Mesothelial cell of epicardium (in vitro differentiated cells): ENCODE measurements at regions not wholly inside any gene's neighbourhood (a gene's known extent, or its start where the extent isn't known, plus 50 kb on each side); places are given as distances from the start of the nearest gene placed in this dataset.

ENCODE experiments used
- DNase-seq, 2 experiments: peaks; one replicate each; pipeline ENCODE4 v3.0.0; 2021; ENCODE audit warnings: low spot score in 2 of 2; ENCODE audit not compliant: unreplicated experiment in 2 of 2
- H3K27ac Mint-ChIP-seq: 2 replicates; pipeline ENCODE4 v1.8.0; 2021; ENCODE audit warnings: mixed read lengths
- H3K27me3 Mint-ChIP-seq: 2 replicates; pipeline ENCODE4 v1.8.0; 2021; ENCODE audit warnings: low read depth, mixed read lengths
- H3K36me3 Mint-ChIP-seq: 2 replicates; pipeline ENCODE4 v1.8.0; 2021; ENCODE audit warnings: mixed read lengths
- H3K4me1 Mint-ChIP-seq: 2 replicates; pipeline ENCODE4 v1.8.0; 2021; ENCODE audit warnings: mixed read lengths
- H3K4me3 Mint-ChIP-seq: 2 replicates; pipeline ENCODE4 v1.8.0; 2021; ENCODE audit warnings: mild to moderate bottlenecking, moderate library complexity, mixed read lengths
- H3K9me3 Mint-ChIP-seq: 2 replicates; pipeline ENCODE4 v1.8.0; 2021; ENCODE audit warnings: mixed read lengths
- CTCF ChIP-seq: fragments of 200-600 bp; sonication (generic); IDR thresholded peaks from one replicate; pipeline ENCODE4 v1.5.0; 2021; ENCODE audit warnings: antibody characterized with exemption; ENCODE audit not compliant: unreplicated experiment

DNA sequence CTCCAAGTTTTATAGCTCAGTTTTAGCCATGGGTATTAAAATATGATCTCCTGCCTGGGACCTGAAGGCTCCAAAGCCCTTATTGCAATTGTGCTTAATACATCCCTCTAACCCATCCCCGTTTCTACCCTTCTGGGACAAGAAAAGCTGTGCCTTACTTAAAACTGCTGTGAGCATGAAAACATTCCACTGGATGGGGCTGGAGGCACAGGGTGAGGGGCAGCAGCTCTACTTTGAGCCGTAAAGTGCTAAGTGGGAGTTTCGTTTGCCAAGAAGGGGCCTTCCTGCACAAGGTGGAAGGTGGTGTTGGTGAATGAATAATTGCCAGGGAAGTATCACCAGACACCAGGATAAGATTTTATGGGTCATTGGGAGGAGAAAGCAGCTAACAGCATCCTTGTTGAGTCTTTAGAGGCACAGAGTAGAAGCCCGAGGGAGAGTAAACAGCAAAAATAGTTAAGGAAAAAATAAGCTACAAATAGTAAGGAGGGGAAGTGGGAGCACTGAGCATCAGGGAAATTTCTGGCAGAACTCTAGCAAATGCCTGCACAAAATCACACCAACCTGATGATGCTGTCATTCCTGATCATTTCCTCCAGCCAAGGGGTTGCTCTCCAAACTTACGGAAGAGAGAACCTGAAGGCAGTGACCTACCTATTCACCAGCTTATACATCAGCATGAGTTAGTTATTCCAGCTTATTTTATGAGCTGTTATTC is 218.4 kb downstream of the MREG start:
- Mint-ChIP-seq H3K9me3 (no peaks in the 10 kb centered on the region), H3K4me3 (no peak overlapping the region), H3K4me1 (peaks cover 30% of the 10 kb centered on the region), H3K27me3 (no peaks in the 10 kb centered on the region), H3K36me3 (no peaks in the 10 kb centered on the region), H3K27ac (peak overlapping the region; percentile 41)
- DNase-seq = no peak
- TF ChIP-seq CTCF = no peak

DNA sequence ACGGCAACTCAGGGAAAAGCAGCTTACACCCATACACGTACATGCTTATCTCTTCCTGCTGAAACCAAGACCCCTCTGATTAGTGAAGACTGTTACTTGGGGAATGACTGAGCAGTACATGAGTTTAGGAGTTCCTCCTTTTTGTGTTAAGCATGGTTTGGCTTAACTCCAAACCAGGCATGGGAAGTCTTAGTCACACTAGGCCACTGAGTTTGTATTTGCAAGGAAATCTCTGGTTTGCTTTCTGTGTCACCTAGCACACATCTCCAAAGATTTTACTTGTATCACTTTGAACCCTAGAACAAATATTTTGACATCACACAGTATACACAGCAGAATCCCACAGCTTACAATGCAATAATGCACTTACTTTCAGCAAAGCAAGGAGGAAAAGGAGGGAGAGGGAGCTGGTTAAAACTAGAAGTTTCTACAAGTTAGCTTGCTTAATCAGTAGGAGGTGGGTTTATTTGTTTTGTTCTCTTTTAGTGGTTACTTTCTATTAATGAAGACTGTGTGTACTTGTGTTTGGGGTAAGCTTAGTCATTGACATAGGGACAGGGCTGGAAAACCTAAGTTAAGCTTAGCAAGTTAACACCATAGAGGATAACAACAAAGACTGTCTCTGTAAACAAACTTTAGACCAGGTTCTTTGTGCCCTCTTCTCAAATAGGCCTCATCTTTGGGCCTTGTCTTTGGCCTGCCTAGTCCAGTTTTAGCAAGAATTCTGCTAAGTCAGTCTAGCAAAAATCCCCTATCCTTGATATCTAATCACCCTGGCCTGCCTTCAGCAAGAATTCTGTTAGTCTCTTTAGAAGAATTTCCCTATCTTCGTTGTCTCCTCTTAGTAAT is 219.4 kb downstream of the MREG start:
- no peak overlapping the region for H3K4me3 Mint-ChIP-seq
- H3K9me3 Mint-ChIP-seq = no peaks in the 10 kb centered on the region
- no peaks in the 10 kb centered on the region for H3K27me3 Mint-ChIP-seq
- TF ChIP-seq CTCF = no peak
- DNase-seq = no peak
- H3K27ac Mint-ChIP-seq = peak overlapping the region; percentile 75
- H3K36me3 Mint-ChIP-seq = no peaks in the 10 kb centered on the region
- H3K4me1 Mint-ChIP-seq = peaks cover 30% of the 10 kb centered on the region

DNA sequence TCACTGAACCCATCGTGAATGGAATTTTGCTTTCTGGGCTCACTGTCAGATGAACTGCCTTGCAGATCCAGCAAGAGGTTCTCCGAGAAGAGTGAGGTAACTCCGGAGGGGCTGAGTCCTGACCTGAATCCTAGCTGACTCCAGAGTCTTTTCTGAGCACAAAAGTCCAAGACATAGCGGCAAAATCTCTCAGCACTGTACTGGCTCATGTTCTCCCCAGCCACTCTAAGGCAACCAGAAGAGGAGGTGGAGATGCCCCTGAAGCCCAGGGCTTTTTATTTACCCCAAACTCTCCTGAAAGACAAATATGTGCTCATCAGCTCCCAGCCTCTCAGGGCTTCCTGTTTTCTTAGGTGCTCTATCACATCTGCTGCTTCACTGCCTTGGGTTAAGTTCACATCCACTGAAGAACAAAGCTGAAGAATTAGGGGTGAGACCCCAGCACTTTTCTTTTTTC is 221.8 kb downstream of the MREG start:
- no peak overlapping the region for H3K4me3 Mint-ChIP-seq
- H3K27ac Mint-ChIP-seq = peak overlapping the region; percentile 11
- no peak for TF ChIP-seq CTCF
- H3K9me3 Mint-ChIP-seq = no peaks in the 10 kb centered on the region
- H3K4me1 Mint-ChIP-seq = peaks cover 30% of the 10 kb centered on the region
- H3K36me3 Mint-ChIP-seq = no peaks in the 10 kb centered on the region
- no peaks in the 10 kb centered on the region for H3K27me3 Mint-ChIP-seq
- DNase-seq = no peak

GRCh38 chr2:215790523-215791421 is 222.6 kb downstream of the MREG start:
- Mint-ChIP-seq H3K27ac (peak overlapping the region; percentile 64), H3K27me3 (no peaks in the 10 kb centered on the region), H3K36me3 (no peaks in the 10 kb centered on the region), H3K4me1 (peaks cover 24% of the 10 kb centered on the region), H3K9me3 (no peaks in the 10 kb centered on the region), H3K4me3 (no peak overlapping the region)
- no peak for TF ChIP-seq CTCF
- no peak for DNase-seq

DNA sequence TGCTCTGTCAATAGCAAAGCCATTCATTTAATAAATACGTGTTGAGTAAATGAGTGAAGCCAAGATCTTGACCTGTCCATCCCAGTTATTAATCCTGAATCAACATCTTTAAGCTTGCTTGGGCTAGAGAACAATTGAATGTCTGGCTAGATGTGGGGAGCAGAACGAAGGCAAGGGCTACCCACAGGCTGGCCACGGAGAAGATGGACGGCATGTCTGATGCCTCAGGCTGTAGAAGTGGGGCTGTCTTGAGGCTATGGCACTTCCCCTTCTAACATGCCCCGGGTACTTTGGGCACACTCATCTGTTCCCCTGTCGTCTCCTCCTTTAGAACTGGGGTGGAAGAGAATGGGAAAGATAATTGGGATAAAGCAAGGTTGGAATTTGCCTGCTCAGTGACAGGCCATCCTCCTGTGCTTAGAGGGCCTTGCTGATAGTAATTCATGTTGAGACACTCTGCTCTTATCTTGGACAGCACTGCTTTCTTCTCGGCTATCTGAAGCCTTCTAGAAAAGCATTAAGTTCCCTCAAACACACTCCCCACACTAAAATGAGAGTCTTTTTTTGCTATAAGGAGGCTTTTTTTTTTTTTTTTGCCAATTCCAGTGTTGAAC is 225.7 kb downstream of the MREG start:
- Mint-ChIP-seq H3K36me3 (no peaks in the 10 kb centered on the region), H3K4me3 (no peak overlapping the region), H3K9me3 (no peaks in the 10 kb centered on the region), H3K27ac (peak overlapping the region; percentile 61), H3K4me1 (peaks cover 14% of the 10 kb centered on the region), H3K27me3 (no peaks in the 10 kb centered on the region)
- no peak for DNase-seq
- no peak for TF ChIP-seq CTCF
